Neural cell (in vitro differentiated cells): ENCODE measurements at regions not wholly inside any gene's neighbourhood (a gene's known extent, or its start where the extent isn't known, plus 50 kb on each side); places are given as distances from the start of the nearest gene placed in this dataset.

ENCODE experiments used
- CTCF ChIP-seq: fragments of 450-650 bp; IDR thresholded peaks from 2 replicates; pipeline ENCODE4 v1.5.1; 2014; ENCODE audit warnings: antibody characterized with exemption, mild to moderate bottlenecking, moderate library complexity; ENCODE audit not compliant: poor library complexity, severe bottlenecking
- EP300 ChIP-seq: fragments of 450-650 bp; conservative IDR thresholded peaks from 2 replicates; pipeline ENCODE4 v1.6.1; 2014; ENCODE audit warnings: antibody characterized with exemption, mild to moderate bottlenecking, moderate library complexity; ENCODE audit not compliant: poor library complexity, severe bottlenecking
- EZH2 ChIP-seq: fragments of 200-600, 300-800 bp; shearing (Covaris generic), sonication (generic); IDR thresholded peaks from 2 replicates; pipeline ENCODE4 v1.6.1; 2014; ENCODE audit warnings: antibody characterized with exemption, low read length, borderline replicate concordance, mild to moderate bottlenecking; ENCODE audit not compliant: insufficient read depth, poor library complexity, severe bottlenecking
- POLR2AphosphoS5 ChIP-seq: IDR thresholded peaks from 2 replicates; pipeline ENCODE4 v1.6.1; 2012
- REST ChIP-seq: IDR thresholded peaks from 2 replicates; pipeline ENCODE4 v1.6.1; 2012; ENCODE audit warnings: borderline replicate concordance
- SMC3 ChIP-seq: fragments of 450-650 bp; conservative IDR thresholded peaks from 2 replicates; pipeline ENCODE4 v1.6.1; 2014; ENCODE audit warnings: antibody characterized with exemption, mild to moderate bottlenecking, moderate library complexity; ENCODE audit not compliant: poor library complexity
- TAF1 ChIP-seq: IDR thresholded peaks from 2 replicates; pipeline ENCODE4 v1.6.1; 2012; ENCODE audit warnings: low read depth

- TF ChIP-seq CTCF (no peak), POLR2AphosphoS5 (no peak), EZH2 (no peak), EP300 (no peak), SMC3 (no peak), REST (no peak), TAF1 (no peak)
Observed at GRCh38 chr5:44714871-44715561, 93.7 kb upstream of the MRPS30 start.
